ENCODE measurements at regions not wholly inside any gene's neighbourhood (a gene's known extent, or its start where the extent isn't known, plus 50 kb on each side); places are given as distances from the start of the nearest gene placed in this dataset.

- no peaks in the 10 kb centered on the region for H3K4me1 ChIP-seq
- no peak for ATAC-seq
Observed at GRCh38 chr2:180156651-180157050, 149.6 kb upstream of the CWC22 start.

GRCh38 chr2:180150606-180151005 is 143.5 kb upstream of the CWC22 start:
- ATAC-seq (no peak), DNase-seq (no peak)
- TF ChIP-seq CTCF (IDR thresholded peaks at IDR 0.05) (no peak), POLR2A (IDR thresholded peaks at IDR 0.05) (no peak)
- intact Hi-C loops (cut with DNase I) = no loop called here
- Histone ChIP-seq H3K4me1 (no peaks in the 10 kb centered on the region), H3K27me3 (no peaks in the 10 kb centered on the region), H3K36me3 (replicated peaks in 1 of 2; ENCODE audit: insufficient read depth in 1 of 2, low read depth in 2 of 2) (no peaks in the 10 kb centered on the region), H3K9me3 (no peaks in the 10 kb centered on the region), H3K4me3 (no peak overlapping the region), H3K27ac (no peak overlapping the region)
- WGBS, 2 donors = 78 to 79% methylated on average over 1 of the region's 1 CpG

More at GRCh38 chr2:180156651-180157050, 149.6 kb upstream of the CWC22 start:
- H3K36me3 ChIP-seq (replicated peaks in 1 of 2; ENCODE audit: insufficient read depth in 1 of 2, low read depth in 2 of 2) = no peaks in the 10 kb centered on the region
- no peaks in the 10 kb centered on the region for H3K27me3 ChIP-seq
- TF ChIP-seq POLR2A (IDR thresholded peaks at IDR 0.05) = no peak
- no peak for TF ChIP-seq CTCF (IDR thresholded peaks at IDR 0.05)
- DNase-seq = no peak
- intact Hi-C loops (cut with DNase I) = no loop called here
- H3K9me3 ChIP-seq = no peaks in the 10 kb centered on the region
- H3K4me3 ChIP-seq = no peak overlapping the region
- no peak overlapping the region for H3K27ac ChIP-seq

- Histone ChIP-seq H3K36me3 (replicated peaks in 1 of 2; ENCODE audit: insufficient read depth in 1 of 2, low read depth in 2 of 2) (no peaks in the 10 kb centered on the region), H3K4me3 (no peak overlapping the region), H3K27ac (no peak overlapping the region), H3K4me1 (no peaks in the 10 kb centered on the region), H3K9me3 (no peaks in the 10 kb centered on the region), H3K27me3 (no peaks in the 10 kb centered on the region)
- WGBS, 2 donors = 33 to 45% methylated on average over 2 of the region's 2 CpGs
- intact Hi-C loops (cut with DNase I) = no loop called here
- ATAC-seq (no peak), DNase-seq (no peak)
- TF ChIP-seq CTCF (IDR thresholded peaks at IDR 0.05) (no peak), POLR2A (IDR thresholded peaks at IDR 0.05) (no peak)
Observed at GRCh38 chr2:180146541-180146940, 139.4 kb upstream of the CWC22 start.

- Histone ChIP-seq H3K9me3 (no peaks in the 10 kb centered on the region), H3K4me3 (no peak overlapping the region), H3K36me3 (replicated peaks in 1 of 2; ENCODE audit: insufficient read depth in 1 of 2, low read depth in 2 of 2) (no peaks in the 10 kb centered on the region), H3K4me1 (no peaks in the 10 kb centered on the region), H3K27ac (no peak overlapping the region), H3K27me3 (no peaks in the 10 kb centered on the region)
- DNase-seq (no peak), ATAC-seq (no peak)
- TF ChIP-seq CTCF (IDR thresholded peaks at IDR 0.05) (no peak), POLR2A (IDR thresholded peaks at IDR 0.05) (no peak)
- intact Hi-C loops (cut with DNase I) = no loop called here
- 57 to 58% methylated on average over 1 of the region's 1 CpG for WGBS, 2 donors
Observed at GRCh38 chr2:180146114-180146513, 139.0 kb upstream of the CWC22 start.

- intact Hi-C loops (cut with DNase I) = no loop called here
- H3K27ac ChIP-seq = no peak overlapping the region
- H3K9me3 ChIP-seq = no peaks in the 10 kb centered on the region
- TF ChIP-seq CTCF (IDR thresholded peaks at IDR 0.05) = no peak
- no peak for TF ChIP-seq POLR2A (IDR thresholded peaks at IDR 0.05)
- H3K4me1 ChIP-seq = no peaks in the 10 kb centered on the region
- H3K36me3 ChIP-seq (replicated peaks in 1 of 2; ENCODE audit: insufficient read depth in 1 of 2, low read depth in 2 of 2) = no peaks in the 10 kb centered on the region
- ATAC-seq = no peak
- 78% methylated on average over 5 of the region's 5 CpGs for WGBS, 2 donors
- no peak overlapping the region for H3K4me3 ChIP-seq
- no peak for DNase-seq
- H3K27me3 ChIP-seq = no peaks in the 10 kb centered on the region
Observed at GRCh38 chr2:180145163-180145562, 138.1 kb upstream of the CWC22 start.
